Gastrocnemius medialis (tissue), 4 donors: ENCODE measurements at regions not wholly inside any gene's neighbourhood (a gene's known extent, or its start where the extent isn't known, plus 50 kb on each side); places are given as distances from the start of the nearest gene placed in this dataset.

ENCODE experiments used
- ATAC-seq, 2 donors: fragments of 150-250 bp; one replicate each; pipeline ENCODE4 v1.9.1; 2016
- DNase-seq, 2 donors: peaks; one replicate each; pipeline ENCODE4 v3.0.0-alpha.2; 2019
- H3K27ac ChIP-seq, 4 donors: fragments of 200-600 bp; sonication (generic); 1 replicate in 1 of 4; 2 replicates in 3 of 4; pipeline ENCODE4 v1.5.1; 2016 to 2018; ENCODE audit warnings: mild to moderate bottlenecking in 2 of 4, moderate library complexity in 1 of 4
- H3K27me3 ChIP-seq, 3 donors: fragments of 200-600 bp; sonication (generic) in 2 of 3; 1 replicate in 1 of 3; 2 replicates in 2 of 3; pipeline versions ENCODE4 v1.5.1 to v1.6.0; 2016 to 2019; ENCODE audit warnings: mild to moderate bottlenecking in 1 of 3, moderate library complexity in 1 of 3
- H3K36me3 ChIP-seq, 2 donors: fragments of 200-600 bp; sonication (generic) in 1 of 2; one replicate each; pipeline ENCODE4 v1.5.1; 2017 to 2018
- H3K4me1 ChIP-seq, 2 donors: fragments of 200-600 bp; sonication (generic) in 1 of 2; one replicate each; pipeline ENCODE4 v1.5.1; 2016 to 2017; ENCODE audit warnings: mild to moderate bottlenecking in 2 of 2
- H3K4me3 ChIP-seq, 4 donors: fragments of 200-600 bp; sonication (generic) in 3 of 4; 1 replicate in 1 of 4; 2 replicates in 3 of 4; pipeline ENCODE4 v1.5.1; 2016 to 2019; ENCODE audit warnings: mild to moderate bottlenecking in 2 of 4
- H3K9me3 ChIP-seq, 3 donors: fragments of 200-600 bp; sonication (generic) in 2 of 3; 1 replicate in 1 of 3; 2 replicates in 2 of 3; pipeline ENCODE4 v1.5.1; 2016 to 2019
- POLR2A ChIP-seq, 2 donors: fragments of 450-650 bp; IDR thresholded peaks; one replicate each; pipeline ENCODE4 v1.6.1; 2017; ENCODE audit warnings: antibody characterized with exemption in 2 of 2, mild to moderate bottlenecking in 2 of 2, moderate library complexity in 2 of 2
- in situ Hi-C, 4 donors: fragments of 200-750 bp; cut with MboI; loops; one replicate each; pipeline versions ENCODE4 v1.15.0 to v1.8.0; 2017; ENCODE audit warnings: low sequenced_read_pairs in 4 of 4
- intact Hi-C: fragments of 100-400 bp; cut with DNase I; formaldehyde crosslinking; loops from one replicate; pipeline ENCODE4 v1.15.1; 2023; ENCODE audit warnings: low total_unique reads
- TF ChIP-seq, protein P1 (sequence below), 5 experiments: fragments of 450-650 bp in 3 of 5; fragments of 200-600 bp in 2 of 5; sonication (generic) in 2 of 5; IDR thresholded peaks in 4 of 5; conservative IDR thresholded peaks in 1 of 5; 1 replicate in 4 of 5; 2 replicates in 1 of 5; pipeline ENCODE4 v1.5.1; 2016 to 2019; ENCODE audit warnings: antibody characterized with exemption in 5 of 5, mild to moderate bottlenecking in 3 of 5, moderate library complexity in 3 of 5

DNA sequence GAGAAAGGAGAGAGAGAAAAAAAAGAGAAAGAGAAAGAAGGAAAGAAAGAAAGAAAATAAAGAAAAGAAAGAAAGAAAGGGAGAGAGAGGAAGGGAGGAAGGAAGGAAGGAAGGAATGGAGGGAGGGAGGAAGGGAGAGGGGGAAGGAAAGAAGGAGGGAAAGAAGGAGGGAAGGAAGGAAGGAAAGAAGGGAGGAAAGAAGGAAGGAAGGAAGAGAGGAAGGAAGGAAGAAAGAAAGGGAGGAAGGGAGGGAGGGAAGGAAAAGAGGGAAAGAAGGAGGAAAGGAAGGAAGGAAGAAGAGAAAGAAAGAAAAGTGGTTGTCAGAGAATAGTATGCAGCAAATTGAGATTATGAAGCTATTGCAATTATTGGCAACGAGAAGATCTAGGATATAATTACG is 49.9 kb upstream of the NIPBL start:
- no peaks in the 10 kb centered on the region for H3K36me3 ChIP-seq
- no peak overlapping the region for H3K4me3 ChIP-seq
- ATAC-seq (no peak), DNase-seq (no peak)
- intact Hi-C loops (no loop called here), in situ Hi-C loops (no loop called here)
- no peak overlapping the region for H3K27ac ChIP-seq
- TF ChIP-seq, protein P1, sequence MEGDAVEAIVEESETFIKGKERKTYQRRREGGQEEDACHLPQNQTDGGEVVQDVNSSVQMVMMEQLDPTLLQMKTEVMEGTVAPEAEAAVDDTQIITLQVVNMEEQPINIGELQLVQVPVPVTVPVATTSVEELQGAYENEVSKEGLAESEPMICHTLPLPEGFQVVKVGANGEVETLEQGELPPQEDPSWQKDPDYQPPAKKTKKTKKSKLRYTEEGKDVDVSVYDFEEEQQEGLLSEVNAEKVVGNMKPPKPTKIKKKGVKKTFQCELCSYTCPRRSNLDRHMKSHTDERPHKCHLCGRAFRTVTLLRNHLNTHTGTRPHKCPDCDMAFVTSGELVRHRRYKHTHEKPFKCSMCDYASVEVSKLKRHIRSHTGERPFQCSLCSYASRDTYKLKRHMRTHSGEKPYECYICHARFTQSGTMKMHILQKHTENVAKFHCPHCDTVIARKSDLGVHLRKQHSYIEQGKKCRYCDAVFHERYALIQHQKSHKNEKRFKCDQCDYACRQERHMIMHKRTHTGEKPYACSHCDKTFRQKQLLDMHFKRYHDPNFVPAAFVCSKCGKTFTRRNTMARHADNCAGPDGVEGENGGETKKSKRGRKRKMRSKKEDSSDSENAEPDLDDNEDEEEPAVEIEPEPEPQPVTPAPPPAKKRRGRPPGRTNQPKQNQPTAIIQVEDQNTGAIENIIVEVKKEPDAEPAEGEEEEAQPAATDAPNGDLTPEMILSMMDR (IDR thresholded peaks at IDR 0.05 in 4 of 5, conservative IDR thresholded peaks at IDR 0.05 in 1 of 5) = no peak
- TF ChIP-seq POLR2A (IDR thresholded peaks at IDR 0.05) = no peak
- no peaks in the 10 kb centered on the region for H3K27me3 ChIP-seq
- peaks cover 0 to 4% (median 0%) of the 10 kb centered on the region in 3 donors for H3K9me3 ChIP-seq
- no peaks in the 10 kb centered on the region for H3K4me1 ChIP-seq
